T-helper 22 cell (primary cell): ENCODE measurements at regions not wholly inside any gene's neighbourhood (a gene's known extent, or its start where the extent isn't known, plus 50 kb on each side); places are given as distances from the start of the nearest gene placed in this dataset.
"Not testable (repeated sequence)": the region's sequence is repeated elsewhere in the genome, so short reads cannot be mapped to it uniquely, and the experiment has no call there.

Source experiments
- DNase-seq: peaks from one replicate; pipeline ENCODE4 v3.0.0-alpha.2; 2020; ENCODE audit warnings: low read depth

- DNase-seq = no peak
Observed at GRCh38 chr14:30221546-30221945, 293.9 kb upstream of the PRKD1 start.

- DNase-seq = no peak
Observed at GRCh38 chr14:30223385-30223785, 295.7 kb upstream of the PRKD1 start.

GRCh38 chr14:30223966-30224365 is 296.3 kb upstream of the PRKD1 start:
- no peak for DNase-seq

GRCh38 chr14:30225176-30225575 is 297.5 kb upstream of the PRKD1 start:
- DNase-seq = no peak

GRCh38 chr14:30227436-30227835 is 299.8 kb upstream of the PRKD1 start:
- DNase-seq = no peak

- no peak for DNase-seq
Observed at GRCh38 chr14:30227876-30228275, 300.2 kb upstream of the PRKD1 start.

- DNase-seq = no peak
Observed at GRCh38 chr14:30230719-30231118, 303.1 kb upstream of the PRKD1 start.

- DNase-seq = no peak
Observed at GRCh38 chr14:30234966-30235365, 307.3 kb upstream of the PRKD1 start.

- DNase-seq = no peak
Observed at GRCh38 chr14:30235485-30235884, 307.8 kb upstream of the PRKD1 start.

- no peak for DNase-seq
Observed at GRCh38 chr14:30238936-30239335, 311.3 kb upstream of the PRKD1 start.

- DNase-seq = no peak
Observed at GRCh38 chr14:30240018-30240417, 312.4 kb upstream of the PRKD1 start.

GRCh38 chr14:30240685-30241084 is 313.0 kb upstream of the PRKD1 start:
- no peak for DNase-seq

GRCh38 chr14:30242744-30243143 is 315.1 kb upstream of the PRKD1 start:
- no peak for DNase-seq

- no peak for DNase-seq
Observed at GRCh38 chr14:30243207-30243606, 315.6 kb upstream of the PRKD1 start.

GRCh38 chr14:30243805-30244204 is 315.2 kb upstream of the G2E3 start:
- no peak for DNase-seq

- DNase-seq = not testable (repeated sequence)
Observed at GRCh38 chr14:30244348-30244747, 314.6 kb upstream of the G2E3 start.

GRCh38 chr14:30251017-30251416 is 307.9 kb upstream of the G2E3 start:
- no peak for DNase-seq

GRCh38 chr14:30251557-30252100 is 307.3 kb upstream of the G2E3 start:
- DNase-seq = no peak

- DNase-seq = no peak
Observed at GRCh38 chr14:30252151-30252550, 306.8 kb upstream of the G2E3 start.

- no peak for DNase-seq
Observed at GRCh38 chr14:30252783-30253674, 305.9 kb upstream of the G2E3 start.

GRCh38 chr14:30256627-30257026 is 302.3 kb upstream of the G2E3 start:
- DNase-seq = no peak

GRCh38 chr14:30257946-30258661 is 300.9 kb upstream of the G2E3 start:
- DNase-seq = no peak
